Esophagus squamous epithelium (tissue), 5 donors: ENCODE measurements at regions not wholly inside any gene's neighbourhood (a gene's known extent, or its start where the extent isn't known, plus 50 kb on each side); places are given as distances from the start of the nearest gene placed in this dataset.
"Not testable (repeated sequence)": the region's sequence is repeated elsewhere in the genome, so short reads cannot be mapped to it uniquely, and the experiment has no call there.

Source experiments
- DNase-seq: peaks from one replicate; lab custom pipeline; 2025; lab: John Stamatoyannopoulos, UW
- H3K27ac ChIP-seq, 4 donors: fragments of 200-600 bp; sonication (generic); one replicate each; pipeline ENCODE4 v1.5.1; 2016 to 2019; ENCODE audit warnings: mild to moderate bottlenecking in 1 of 4
- H3K27me3 ChIP-seq, 4 donors: fragments of 200-600 bp; sonication (generic); 1 replicate in 3 of 4; 2 replicates in 1 of 4; pipeline versions ENCODE4 v1.5.1 to v1.6.0; 2017 to 2021; ENCODE audit warnings: antibody characterized with exemption in 1 of 4
- H3K36me3 ChIP-seq, 3 donors: fragments of 200-600 bp; sonication (generic); one replicate each; pipeline ENCODE4 v1.5.1; 2016 to 2019
- H3K4me1 ChIP-seq, 3 donors: fragments of 200-600 bp; sonication (generic); one replicate each; pipeline ENCODE4 v1.5.1; 2017 to 2019
- H3K4me3 ChIP-seq, 4 donors: fragments of 200-600 bp; sonication (generic); 1 replicate in 3 of 4; 2 replicates in 1 of 4; pipeline ENCODE4 v1.5.1; 2016 to 2019; ENCODE audit warnings: mild to moderate bottlenecking in 2 of 4, moderate library complexity in 1 of 4
- H3K9me3 ChIP-seq, 3 donors: fragments of 200-600 bp; sonication (generic); one replicate each; pipeline ENCODE4 v1.5.1; 2016 to 2019
- POLR2A ChIP-seq, 4 donors: fragments of 450-650 bp; IDR thresholded peaks; one replicate each; pipeline ENCODE4 v1.6.1; 2017; ENCODE audit warnings: antibody characterized with exemption in 4 of 4, mild to moderate bottlenecking in 4 of 4, moderate library complexity in 3 of 4
- WGBS, 2 donors: methylation state at CpG; one replicate each; pipeline ENCODE4 v1.1.5; 2018; 5-methylcytosine and 5-hydroxymethylcytosine counted together
- intact Hi-C: fragments of 100-400 bp; cut with DNase I; formaldehyde crosslinking; loops from one replicate; pipeline ENCODE4 v1.15.0; 2022
- TF ChIP-seq, protein P1 (sequence below), 6 experiments: fragments of 450-650 bp in 4 of 6; fragments of 200-600 bp in 2 of 6; sonication (generic) in 2 of 6; IDR thresholded peaks; one replicate each; pipeline ENCODE4 v1.5.1; 2016 to 2019; ENCODE audit warnings: antibody characterized with exemption in 6 of 6, mild to moderate bottlenecking in 4 of 6, moderate library complexity in 4 of 6
- donor health status: DM: yes; HTN: yes; CAD: no.

DNA sequence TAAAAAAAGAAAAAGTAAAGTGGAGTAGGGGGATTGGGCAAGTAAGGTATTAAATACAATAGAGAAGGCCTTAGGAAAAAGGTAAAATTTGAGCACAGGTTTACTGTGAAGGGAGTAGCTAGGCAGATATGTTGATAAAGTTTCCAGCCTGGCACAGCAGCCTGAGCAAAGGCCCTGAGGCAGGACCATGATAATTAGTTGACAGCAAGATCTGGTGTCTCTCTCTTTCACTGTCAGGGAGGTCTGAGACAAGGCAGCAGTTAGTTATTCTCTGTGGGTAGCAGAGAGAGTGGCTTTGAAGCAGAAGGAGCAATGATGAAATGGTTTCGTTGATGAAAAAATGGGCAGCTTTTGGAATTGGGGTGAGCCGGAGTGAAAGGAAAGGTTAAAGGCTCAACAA lies 119.5 kb downstream of the KDR start:
- H3K4me3 ChIP-seq: no peak overlapping the region
- DNase-seq: no peak
- TF ChIP-seq, protein P1, sequence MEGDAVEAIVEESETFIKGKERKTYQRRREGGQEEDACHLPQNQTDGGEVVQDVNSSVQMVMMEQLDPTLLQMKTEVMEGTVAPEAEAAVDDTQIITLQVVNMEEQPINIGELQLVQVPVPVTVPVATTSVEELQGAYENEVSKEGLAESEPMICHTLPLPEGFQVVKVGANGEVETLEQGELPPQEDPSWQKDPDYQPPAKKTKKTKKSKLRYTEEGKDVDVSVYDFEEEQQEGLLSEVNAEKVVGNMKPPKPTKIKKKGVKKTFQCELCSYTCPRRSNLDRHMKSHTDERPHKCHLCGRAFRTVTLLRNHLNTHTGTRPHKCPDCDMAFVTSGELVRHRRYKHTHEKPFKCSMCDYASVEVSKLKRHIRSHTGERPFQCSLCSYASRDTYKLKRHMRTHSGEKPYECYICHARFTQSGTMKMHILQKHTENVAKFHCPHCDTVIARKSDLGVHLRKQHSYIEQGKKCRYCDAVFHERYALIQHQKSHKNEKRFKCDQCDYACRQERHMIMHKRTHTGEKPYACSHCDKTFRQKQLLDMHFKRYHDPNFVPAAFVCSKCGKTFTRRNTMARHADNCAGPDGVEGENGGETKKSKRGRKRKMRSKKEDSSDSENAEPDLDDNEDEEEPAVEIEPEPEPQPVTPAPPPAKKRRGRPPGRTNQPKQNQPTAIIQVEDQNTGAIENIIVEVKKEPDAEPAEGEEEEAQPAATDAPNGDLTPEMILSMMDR (IDR thresholded peaks at IDR 0.05): no peak
- TF ChIP-seq POLR2A (IDR thresholded peaks at IDR 0.05): no peak
- H3K36me3 ChIP-seq: no peaks in the 10 kb centered on the region
- H3K27me3 ChIP-seq: no peaks in the 10 kb centered on the region
- WGBS, 2 donors: 89% methylated on average over 2 of the region's 2 CpGs
- no peaks in the 10 kb centered on the region for H3K4me1 ChIP-seq
- no peaks in the 10 kb centered on the region for H3K9me3 ChIP-seq
- intact Hi-C loops: no loop called here
- H3K27ac ChIP-seq: no peak overlapping the region

DNA sequence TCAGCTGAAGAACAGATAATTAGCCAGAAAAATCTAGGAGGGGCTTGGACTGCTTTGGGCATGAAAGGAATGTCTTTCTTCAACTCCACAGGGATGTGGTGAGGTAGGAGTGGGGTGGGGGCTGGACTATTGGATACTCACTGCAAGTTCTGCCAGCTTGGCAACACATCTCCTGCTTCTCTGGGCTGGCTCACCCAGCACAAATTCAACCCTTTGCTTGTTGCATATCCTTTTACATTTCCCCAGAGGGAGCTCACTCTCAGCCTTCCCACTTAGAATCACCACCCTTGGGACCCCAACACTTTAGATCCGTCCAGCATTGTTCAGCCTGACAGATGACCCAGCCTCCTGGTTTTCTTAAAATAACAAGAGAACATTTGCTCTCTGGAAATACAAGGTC lies 120.6 kb downstream of the KDR start:
- intact Hi-C loops: no loop called here
- no peak for DNase-seq
- Histone ChIP-seq H3K27ac (no peak overlapping the region), H3K9me3 (no peaks in the 10 kb centered on the region), H3K4me1 (no peaks in the 10 kb centered on the region), H3K27me3 (no peaks in the 10 kb centered on the region), H3K36me3 (no peaks in the 10 kb centered on the region), H3K4me3 (no peak overlapping the region)
- 30 to 58% methylated on average over 1 of the region's 1 CpG for WGBS, 2 donors
- no peak for TF ChIP-seq POLR2A (IDR thresholded peaks at IDR 0.05)
- TF ChIP-seq, protein P1 (IDR thresholded peaks at IDR 0.05): no peak

DNA sequence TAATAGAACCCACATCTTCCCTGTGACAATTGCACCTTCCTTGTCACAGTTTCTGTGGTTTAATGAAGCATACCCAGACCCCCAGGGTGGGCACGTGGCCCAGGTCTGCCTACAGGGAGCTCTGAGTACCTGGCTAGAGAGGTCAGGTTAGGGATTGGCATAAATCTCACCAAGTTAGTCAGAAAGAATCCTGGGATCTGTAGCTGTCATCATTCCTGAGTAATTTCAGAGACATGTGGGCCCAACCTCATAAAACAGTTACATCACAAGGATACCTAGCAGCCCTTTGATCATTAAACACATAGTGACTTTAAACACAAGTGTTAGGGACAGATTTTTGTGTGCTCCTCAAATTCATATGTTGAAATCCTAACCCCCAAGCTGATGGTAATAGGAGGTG lies 123.0 kb downstream of the KDR start:
- intact Hi-C loops: no loop called here
- Histone ChIP-seq H3K4me1 (no peaks in the 10 kb centered on the region), H3K27ac (no peak overlapping the region), H3K9me3 (no peaks in the 10 kb centered on the region), H3K36me3 (no peaks in the 10 kb centered on the region), H3K27me3 (no peaks in the 10 kb centered on the region), H3K4me3 (no peak overlapping the region)
- TF ChIP-seq, protein P1 (IDR thresholded peaks at IDR 0.05): no peak
- TF ChIP-seq POLR2A (IDR thresholded peaks at IDR 0.05): no peak
- DNase-seq: no peak
- 46 to 86% methylated on average over 1 of the region's 1 CpG for WGBS, 2 donors

DNA sequence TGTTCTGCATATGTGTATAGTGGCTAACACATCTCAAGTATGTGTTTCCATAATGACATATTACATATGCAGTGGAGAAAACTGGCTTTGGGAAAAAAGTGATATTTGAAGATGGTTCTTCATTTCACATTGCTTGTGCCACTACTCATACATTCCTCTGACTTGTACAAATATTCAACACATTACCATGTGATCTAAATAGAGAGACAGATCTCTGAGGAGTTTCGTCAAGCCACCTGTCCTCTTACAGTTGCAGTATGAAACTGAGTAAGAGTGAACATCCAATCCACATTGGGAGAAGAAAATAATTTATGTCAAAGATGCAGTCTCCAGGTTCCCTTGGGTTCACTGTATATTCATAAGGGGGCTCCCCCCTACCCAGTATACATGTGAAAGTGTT lies 123.9 kb downstream of the KDR start:
- intact Hi-C loops: no loop called here
- H3K27ac ChIP-seq: no peak overlapping the region
- DNase-seq: no peak

DNA sequence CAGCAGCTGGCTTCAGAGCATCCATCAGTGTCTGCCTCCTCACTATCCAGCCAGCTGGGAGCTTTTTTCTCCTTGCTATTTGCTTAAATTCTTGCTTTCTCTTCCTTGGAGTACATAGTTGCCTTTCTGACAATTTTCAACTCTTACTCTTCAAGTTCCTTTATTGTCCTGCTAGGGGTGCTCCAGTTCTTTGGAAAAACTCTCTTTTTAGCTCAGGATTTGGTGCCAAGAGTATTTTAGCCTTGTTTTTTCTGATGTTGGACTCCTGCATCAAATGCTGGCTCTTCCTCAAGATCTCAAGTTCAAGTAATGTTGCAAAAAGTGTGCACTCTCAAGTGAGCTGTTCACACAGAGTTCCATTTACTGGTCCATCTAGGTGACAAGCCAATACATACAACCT lies 126.4 kb downstream of the KDR start:
- Histone ChIP-seq H3K9me3 (no peaks in the 10 kb centered on the region), H3K4me3 (no peak overlapping the region), H3K27me3 (no peaks in the 10 kb centered on the region), H3K4me1 (no peaks in the 10 kb centered on the region), H3K36me3 (no peaks in the 10 kb centered on the region), H3K27ac (no peak overlapping the region)
- intact Hi-C loops: no loop called here
- TF ChIP-seq POLR2A (IDR thresholded peaks at IDR 0.05): no peak
- TF ChIP-seq, protein P1 (IDR thresholded peaks at IDR 0.05): peak in 4 of 6 experiments; percentile 29 to 42 (median 35)
- DNase-seq: no peak

More for the DNA sequence above, 123.9 kb downstream of the KDR start:
- Histone ChIP-seq H3K4me3 (no peak overlapping the region), H3K9me3 (no peaks in the 10 kb centered on the region), H3K27me3 (no peaks in the 10 kb centered on the region), H3K36me3 (no peaks in the 10 kb centered on the region), H3K4me1 (no peaks in the 10 kb centered on the region)
- WGBS, 2 donors: 50 to 64% methylated on average over 1 of the region's 1 CpG
- TF ChIP-seq, protein P1 (IDR thresholded peaks at IDR 0.05): no peak
- no peak for TF ChIP-seq POLR2A (IDR thresholded peaks at IDR 0.05)

DNA sequence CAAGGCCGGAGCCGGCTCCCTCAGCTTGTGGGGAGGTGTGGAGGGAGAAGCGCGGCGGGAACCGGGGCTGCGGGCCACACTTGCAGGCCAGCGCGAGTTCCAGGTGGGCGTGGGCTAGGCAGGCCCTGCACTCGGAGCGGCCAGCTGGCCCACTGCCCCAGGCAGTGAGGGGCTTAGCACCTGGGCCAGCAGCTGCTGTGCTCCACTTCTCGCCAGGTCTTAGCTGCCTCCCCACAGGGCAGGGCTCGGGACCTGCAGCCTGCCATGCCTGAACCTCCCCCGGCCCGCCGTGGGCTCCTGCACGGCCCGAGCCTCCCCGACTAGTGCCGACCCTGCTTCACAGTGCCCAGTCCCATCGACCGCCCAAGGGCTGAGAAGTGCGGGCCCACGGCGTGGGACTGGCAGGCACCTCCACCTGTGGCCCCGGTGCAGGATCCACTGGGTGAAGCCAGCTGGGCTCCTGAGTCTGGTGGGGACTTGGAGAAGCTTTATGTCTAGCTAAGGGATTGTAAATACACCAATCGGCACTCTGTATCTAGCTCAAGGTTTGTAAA lies 131.8 kb downstream of the KDR start:
- H3K9me3 ChIP-seq, H3K4me1 ChIP-seq, H3K36me3 ChIP-seq, intact Hi-C loops, H3K4me3 ChIP-seq, H3K27me3 ChIP-seq, H3K27ac ChIP-seq, DNase-seq: not testable (repeated sequence)
- WGBS, 2 donors: 0 to 87% methylated on average over 1 to 5 of the region's 28 CpGs
